ENCODE measurements at regions not wholly inside any gene's neighbourhood (a gene's known extent, or its start where the extent isn't known, plus 50 kb on each side); places are given as distances from the start of the nearest gene placed in this dataset.
A peak's percentile ranks its signal among the peaks of the same experiment; 100 is the strongest.

GRCh38 chr11:116357784-116358544 is 414.8 kb downstream of the BUD13 start:
- TF ChIP-seq POLR2A (IDR thresholded peaks at IDR 0.05) (no peak), CTCF (IDR thresholded peaks at IDR 0.05) (peak in 4 of 6 experiments; percentile 42 to 73 (median 70))
